Activated CD4-positive, alpha-beta T cell treated with anti-CD3 and anti-CD28 coated beads, Interleukin-2, amount 10 ng/mL, durations not matched to agents 24 days and 14 days (primary cell): ENCODE measurements at regions not wholly inside any gene's neighbourhood (a gene's known extent, or its start where the extent isn't known, plus 50 kb on each side); places are given as distances from the start of the nearest gene placed in this dataset.

Source experiments
- DNase-seq: peaks from one replicate; pipeline ENCODE4 v3.0.0; 2022
- H3K27ac Mint-ChIP-seq: one replicate; pipeline ENCODE4 v1.8.0; 2022; ENCODE audit warnings: mild to moderate bottlenecking, mixed read lengths
- H3K27me3 Mint-ChIP-seq: one replicate; pipeline ENCODE4 v1.8.0; 2022; ENCODE audit warnings: mixed read lengths
- H3K36me3 Mint-ChIP-seq: one replicate; pipeline ENCODE4 v1.8.0; 2022; ENCODE audit warnings: low read depth, mild to moderate bottlenecking, mixed read lengths
- H3K4me1 Mint-ChIP-seq: one replicate; pipeline ENCODE4 v1.8.0; 2021; ENCODE audit warnings: mixed read lengths
- H3K4me3 Mint-ChIP-seq: one replicate; pipeline ENCODE4 v1.8.0; 2022; ENCODE audit warnings: mild to moderate bottlenecking, moderate library complexity, mixed read lengths
- H3K9me3 Mint-ChIP-seq: one replicate; pipeline ENCODE4 v1.8.0; 2021; ENCODE audit warnings: mixed read lengths
- intact Hi-C: fragments of 100-400 bp; cut with micrococcal nuclease; formaldehyde crosslinking; loops from one replicate; pipeline ENCODE4 v1.15.1; 2023

DNA sequence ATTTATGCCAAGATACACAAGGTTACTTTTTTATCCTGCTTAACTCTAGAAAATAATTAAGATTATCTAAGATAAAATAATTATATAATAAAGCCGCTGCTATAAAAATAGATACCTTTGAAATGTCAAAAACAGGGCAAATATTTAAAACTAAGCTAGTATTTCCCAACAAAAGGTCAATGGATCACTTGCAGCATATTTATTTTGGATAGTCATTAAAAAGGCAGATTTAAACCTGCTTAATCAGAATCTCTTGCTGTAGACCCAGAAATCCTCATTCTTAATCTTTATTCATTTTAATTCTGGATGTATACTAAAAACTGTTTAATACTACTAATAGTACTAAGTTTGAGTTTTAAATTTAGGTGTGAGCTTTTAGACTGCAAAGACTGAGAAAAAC, 139.0 kb upstream of the CWC22 start:
- intact Hi-C loops = no loop called here
- Mint-ChIP-seq H3K27me3 (peaks cover 5% of the 10 kb centered on the region), H3K9me3 (no peaks in the 10 kb centered on the region), H3K4me1 (no peaks in the 10 kb centered on the region), H3K36me3 (no peaks in the 10 kb centered on the region), H3K27ac (no peak overlapping the region), H3K4me3 (no peak overlapping the region)
- no peak for DNase-seq

GRCh38 chr2:180145163-180145562, 138.1 kb upstream of the CWC22 start:
- no peak overlapping the region for H3K4me3 Mint-ChIP-seq
- no peak for DNase-seq
- peaks cover 5% of the 10 kb centered on the region for H3K27me3 Mint-ChIP-seq
- no peaks in the 10 kb centered on the region for H3K9me3 Mint-ChIP-seq
- H3K27ac Mint-ChIP-seq = no peak overlapping the region
- no peaks in the 10 kb centered on the region for H3K36me3 Mint-ChIP-seq
- intact Hi-C loops = no loop called here
- no peaks in the 10 kb centered on the region for H3K4me1 Mint-ChIP-seq

DNA sequence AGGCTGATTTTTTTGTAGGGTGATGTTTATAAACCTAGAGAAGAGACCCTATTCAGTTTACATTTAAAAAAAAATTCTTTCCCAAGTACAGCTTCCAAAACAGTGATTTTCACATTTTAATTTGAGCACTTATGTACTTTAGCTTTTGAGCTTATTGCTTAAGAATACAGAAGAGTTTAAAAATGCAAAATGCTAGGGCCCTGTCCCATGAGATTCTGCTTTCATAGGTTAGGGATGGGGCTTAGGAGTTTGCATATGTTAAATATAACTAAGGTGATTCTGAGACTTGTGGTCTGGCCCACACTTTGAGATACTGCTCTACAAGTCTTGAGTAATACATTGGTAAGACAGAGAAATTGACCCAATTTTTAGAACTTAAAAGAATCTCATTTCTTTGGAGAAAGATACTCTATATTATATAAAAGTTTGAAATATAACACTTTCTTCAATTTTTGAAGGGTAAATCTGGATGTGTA, 137.3 kb upstream of the CWC22 start:
- Mint-ChIP-seq H3K4me3 (no peak overlapping the region), H3K27me3 (peaks cover 5% of the 10 kb centered on the region), H3K36me3 (no peaks in the 10 kb centered on the region), H3K4me1 (no peaks in the 10 kb centered on the region), H3K27ac (no peak overlapping the region), H3K9me3 (no peaks in the 10 kb centered on the region)
- DNase-seq = no peak
- intact Hi-C loops = no loop called here

GRCh38 chr2:180143633-180144337, 136.7 kb upstream of the CWC22 start:
- H3K4me1 Mint-ChIP-seq = no peaks in the 10 kb centered on the region
- no peaks in the 10 kb centered on the region for H3K36me3 Mint-ChIP-seq
- H3K27me3 Mint-ChIP-seq = peaks cover 5% of the 10 kb centered on the region
- H3K9me3 Mint-ChIP-seq = no peaks in the 10 kb centered on the region
- DNase-seq = no peak
- H3K27ac Mint-ChIP-seq = no peak overlapping the region
- intact Hi-C loops = no loop called here
- H3K4me3 Mint-ChIP-seq = no peak overlapping the region

- Mint-ChIP-seq H3K4me1 (no peaks in the 10 kb centered on the region), H3K27ac (no peak overlapping the region), H3K36me3 (no peaks in the 10 kb centered on the region), H3K4me3 (no peak overlapping the region), H3K9me3 (no peaks in the 10 kb centered on the region), H3K27me3 (peaks cover 8% of the 10 kb centered on the region)
- no peak for DNase-seq
- intact Hi-C loops = no loop called here
These were observed 134.5 kb upstream of the CWC22 start for GRCh38 chr2:180141600-180141999.

DNA sequence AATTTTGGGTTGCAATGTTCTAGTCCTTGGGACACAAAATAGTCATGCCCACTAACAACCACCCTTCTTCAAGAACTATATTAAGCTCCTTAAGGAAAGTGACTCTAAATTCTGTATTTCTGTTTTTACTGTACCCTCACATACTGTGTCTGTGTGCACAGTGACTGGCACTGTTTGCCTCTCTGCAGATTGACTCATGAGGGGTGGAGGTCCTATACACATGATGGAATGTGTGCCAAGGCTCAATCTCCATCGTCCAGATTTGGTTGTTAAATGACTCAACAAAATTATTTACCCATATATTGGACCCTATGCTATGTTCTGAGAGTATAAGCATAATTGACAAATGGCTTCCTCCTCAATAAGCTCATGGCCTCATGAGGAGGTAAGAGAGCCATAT, 126.6 kb upstream of the CWC22 start:
- no peaks in the 10 kb centered on the region for H3K4me1 Mint-ChIP-seq
- no peak overlapping the region for H3K27ac Mint-ChIP-seq
- no peak overlapping the region for H3K4me3 Mint-ChIP-seq
- no peak for DNase-seq
- H3K27me3 Mint-ChIP-seq = peaks cover 12% of the 10 kb centered on the region
- H3K9me3 Mint-ChIP-seq = no peaks in the 10 kb centered on the region
- intact Hi-C loops = no loop called here
- H3K36me3 Mint-ChIP-seq = no peaks in the 10 kb centered on the region

DNA sequence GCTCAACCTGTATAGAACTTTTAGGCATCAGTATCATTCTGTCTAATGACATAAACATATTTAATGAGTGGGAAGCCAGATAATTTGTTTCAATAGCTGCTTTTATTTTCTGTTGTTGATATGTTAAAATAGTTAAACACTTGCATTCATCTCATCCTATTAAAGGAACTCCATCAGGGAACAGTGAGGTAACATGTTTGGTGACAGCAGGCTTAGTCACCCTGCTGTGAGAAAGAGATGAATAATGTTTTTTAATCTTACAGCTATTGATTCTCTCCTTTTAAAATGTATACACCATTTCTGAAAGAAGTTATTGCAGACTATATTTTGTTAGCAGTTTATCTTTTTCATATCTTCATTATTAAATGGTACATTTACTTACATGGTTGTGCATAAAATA, 123.3 kb upstream of the CWC22 start:
- no peaks in the 10 kb centered on the region for H3K36me3 Mint-ChIP-seq

DNA sequence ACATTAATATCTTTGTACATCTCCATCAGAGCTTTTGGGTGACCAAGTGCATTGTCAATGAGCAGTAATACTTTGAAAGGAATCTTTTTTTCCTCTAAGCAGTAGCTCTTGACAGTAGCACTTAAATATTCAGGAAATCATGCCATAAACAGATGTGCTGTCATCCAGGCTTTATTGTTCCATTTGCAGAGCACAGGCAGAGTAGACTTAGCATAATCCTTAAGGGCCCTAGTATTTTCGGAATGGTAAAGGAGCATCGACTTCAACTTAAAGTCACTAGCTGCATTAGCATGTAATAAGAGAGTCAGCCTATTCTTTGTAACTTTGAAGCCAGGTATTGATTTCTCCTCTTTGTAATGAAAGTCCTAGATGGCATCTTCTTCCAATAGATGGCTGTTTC, 121.8 kb upstream of the CWC22 start:
- Mint-ChIP-seq H3K9me3 (no peaks in the 10 kb centered on the region), H3K27me3 (peaks cover 30% of the 10 kb centered on the region), H3K27ac (no peak overlapping the region), H3K4me3 (no peak overlapping the region), H3K36me3 (no peaks in the 10 kb centered on the region), H3K4me1 (peaks cover 3% of the 10 kb centered on the region)
- DNase-seq = no peak
- intact Hi-C loops = no loop called here

More for the DNA sequence above, 123.3 kb upstream of the CWC22 start:
- Mint-ChIP-seq H3K27ac (no peak overlapping the region), H3K27me3 (peaks cover 30% of the 10 kb centered on the region), H3K4me3 (no peak overlapping the region), H3K9me3 (no peaks in the 10 kb centered on the region), H3K4me1 (peaks cover 3% of the 10 kb centered on the region)
- intact Hi-C loops = no loop called here
- no peak for DNase-seq

- intact Hi-C loops = no loop called here
These were observed 118.3 kb upstream of the CWC22 start for GRCh38 chr2:180125245-180125962.

GRCh38 chr2:180124273-180125139, 117.4 kb upstream of the CWC22 start:
- Mint-ChIP-seq H3K36me3 (no peaks in the 10 kb centered on the region), H3K9me3 (no peaks in the 10 kb centered on the region), H3K27ac (no peak overlapping the region), H3K4me3 (no peak overlapping the region), H3K27me3 (peaks cover 25% of the 10 kb centered on the region), H3K4me1 (peaks cover 3% of the 10 kb centered on the region)
- intact Hi-C loops = loop anchor here (1.0 kb wide), 2 partner anchors 934 to 1591 kb away; no protein-coding TSS in a partner anchor
- DNase-seq = peak; percentile 61

More at GRCh38 chr2:180125245-180125962, 118.3 kb upstream of the CWC22 start:
- Mint-ChIP-seq H3K4me3 (no peak overlapping the region), H3K4me1 (peaks cover 3% of the 10 kb centered on the region), H3K27ac (no peak overlapping the region), H3K36me3 (no peaks in the 10 kb centered on the region), H3K9me3 (no peaks in the 10 kb centered on the region), H3K27me3 (peaks cover 26% of the 10 kb centered on the region)
- DNase-seq = peak; percentile 72

- Mint-ChIP-seq H3K4me3 (no peak overlapping the region), H3K9me3 (no peaks in the 10 kb centered on the region), H3K4me1 (peaks cover 3% of the 10 kb centered on the region), H3K36me3 (no peaks in the 10 kb centered on the region), H3K27ac (no peak overlapping the region), H3K27me3 (peaks cover 19% of the 10 kb centered on the region)
- intact Hi-C loops = no loop called here
- no peak for DNase-seq
These were observed 115.8 kb upstream of the CWC22 start for GRCh38 chr2:180122874-180123273.

DNA sequence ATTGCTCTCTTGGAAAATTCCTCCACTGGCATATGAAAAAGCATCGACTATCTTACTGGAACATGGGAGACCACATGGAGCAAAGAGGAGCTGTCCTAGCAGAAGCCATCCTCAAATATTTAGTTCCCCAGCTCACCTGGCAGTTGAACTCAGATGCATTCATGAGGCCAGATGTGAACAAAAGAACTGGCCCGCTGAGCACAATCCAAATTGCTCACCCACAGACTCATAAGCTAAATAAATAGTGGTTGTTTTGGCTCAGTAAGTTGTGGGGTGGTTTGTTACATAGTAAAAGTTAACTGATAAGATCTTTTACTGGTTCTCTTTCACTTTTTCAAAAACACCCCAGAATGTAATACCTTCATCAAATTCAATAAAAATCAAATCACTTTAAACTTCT, 108.6 kb upstream of the CWC22 start:
- Mint-ChIP-seq H3K9me3 (no peaks in the 10 kb centered on the region), H3K4me1 (no peaks in the 10 kb centered on the region), H3K36me3 (no peaks in the 10 kb centered on the region), H3K27ac (no peak overlapping the region), H3K4me3 (no peak overlapping the region), H3K27me3 (peaks cover 4% of the 10 kb centered on the region)
- intact Hi-C loops = no loop called here
- DNase-seq = no peak

- DNase-seq = no peak
- no peak overlapping the region for H3K27ac Mint-ChIP-seq
- intact Hi-C loops = no loop called here
- H3K27me3 Mint-ChIP-seq = peaks cover 6% of the 10 kb centered on the region
- no peak overlapping the region for H3K4me3 Mint-ChIP-seq
- no peaks in the 10 kb centered on the region for H3K4me1 Mint-ChIP-seq
- no peaks in the 10 kb centered on the region for H3K36me3 Mint-ChIP-seq
- no peaks in the 10 kb centered on the region for H3K9me3 Mint-ChIP-seq
These were observed 108.2 kb upstream of the CWC22 start for GRCh38 chr2:180115269-180115668.

GRCh38 chr2:180111901-180112300, 104.8 kb upstream of the CWC22 start:
- Mint-ChIP-seq H3K27me3 (peaks cover 3% of the 10 kb centered on the region), H3K27ac (no peak overlapping the region), H3K9me3 (no peaks in the 10 kb centered on the region), H3K36me3 (no peaks in the 10 kb centered on the region), H3K4me1 (no peaks in the 10 kb centered on the region), H3K4me3 (no peak overlapping the region)
- no peak for DNase-seq
- intact Hi-C loops = no loop called here
